SU-DHL-6 (cell line): ENCODE measurements at regions not wholly inside any gene's neighbourhood (a gene's known extent, or its start where the extent isn't known, plus 50 kb on each side); places are given as distances from the start of the nearest gene placed in this dataset.

Source experiments
- H2AFZ ChIP-seq: fragments of 200-600 bp; sonication (generic); 2 replicates; pipeline ENCODE4 v1.6.1; 2014; ENCODE audit warnings: low read depth, mild to moderate bottlenecking, moderate library complexity, mixed read lengths, antibody characterized with exemption, low read length; ENCODE audit not compliant: severe bottlenecking
- H3F3A ChIP-seq: fragments of 200-600 bp; shearing (Covaris generic); 2 replicates; pipeline ENCODE4 v1.6.0; 2016; ENCODE audit warnings: antibody characterized with exemption, mild to moderate bottlenecking; ENCODE audit not compliant: insufficient read depth
- H3K27ac ChIP-seq: fragments of 200-600 bp; sonication (generic); 2 replicates; pipeline ENCODE4 v1.5.1; 2016; ENCODE audit warnings: low read depth, mild to moderate bottlenecking, low read length, moderate library complexity, mixed read lengths
- H3K27me3 ChIP-seq: fragments of 200-600 bp; sonication (generic), shearing (Covaris generic); 2 replicates; pipeline ENCODE4 v1.6.0; 2014; ENCODE audit warnings: mild to moderate bottlenecking, low read length
- H3K36me3 ChIP-seq: fragments of 200-600 bp; sonication (generic); 2 replicates; pipeline ENCODE4 v1.6.1; 2014; ENCODE audit warnings: mild to moderate bottlenecking, low read length, mixed read lengths
- H3K4me2 ChIP-seq: fragments of 300-600, 200-600 bp; shearing (Covaris generic), sonication (generic); 2 replicates; pipeline ENCODE4 v1.6.0; 2014; ENCODE audit warnings: low read length, low read depth, mild to moderate bottlenecking; ENCODE audit not compliant: poor library complexity, severe bottlenecking
- H3K4me3 ChIP-seq: fragments of 200-600 bp; sonication (generic); 2 replicates; pipeline ENCODE4 v1.5.1; 2014; ENCODE audit warnings: antibody characterized with exemption, low read length, mild to moderate bottlenecking, mixed read lengths; ENCODE audit not compliant: insufficient read depth, poor library complexity, severe bottlenecking
- H3K79me2 ChIP-seq: fragments of 200-600 bp; sonication (generic); 2 replicates; pipeline ENCODE4 v1.6.1; 2014; ENCODE audit warnings: mild to moderate bottlenecking, low read length, moderate library complexity; ENCODE audit not compliant: insufficient read depth
- H3K9ac ChIP-seq: fragments of 200-600 bp; sonication (generic); 2 replicates; pipeline ENCODE4 v1.7.0; 2014; ENCODE audit warnings: mild to moderate bottlenecking, low read length
- H3K9me2 ChIP-seq: fragments of 200-600 bp; sonication (generic); replicated peaks from 2 replicates; pipeline ENCODE4 v1.6.1; 2014; ENCODE audit warnings: low read length; ENCODE audit not compliant: insufficient read depth
- H3K9me3 ChIP-seq: fragments of 200-600 bp; sonication (generic); 2 replicates; pipeline ENCODE4 v1.6.1; 2014; ENCODE audit warnings: low read length, mixed read lengths; ENCODE audit not compliant: insufficient read depth
- H4K20me1 ChIP-seq: fragments of 200-600 bp; sonication (generic); 2 replicates; pipeline ENCODE4 v1.6.1; 2014; ENCODE audit warnings: low read depth, mild to moderate bottlenecking, antibody characterized with exemption, low read length, moderate library complexity, mixed read lengths
- EZH2phosphoT487 ChIP-seq: fragments of 200-600 bp; sonication (generic), shearing (Covaris generic); conservative IDR thresholded peaks from 2 replicates; pipeline ENCODE4 v1.6.1; 2018; ENCODE audit warnings: mild to moderate bottlenecking, antibody characterized with exemption, low read length, moderate library complexity, mixed read lengths
- TF ChIP-seq, protein P1 (sequence below): fragments of 200-600 bp; sonication (generic); IDR thresholded peaks from one replicate; pipeline ENCODE4 v1.5.1; 2017; ENCODE audit warnings: antibody characterized with exemption, mild to moderate bottlenecking, low read length, moderate library complexity; ENCODE audit not compliant: insufficient read depth, poor library complexity, severe bottlenecking

DNA sequence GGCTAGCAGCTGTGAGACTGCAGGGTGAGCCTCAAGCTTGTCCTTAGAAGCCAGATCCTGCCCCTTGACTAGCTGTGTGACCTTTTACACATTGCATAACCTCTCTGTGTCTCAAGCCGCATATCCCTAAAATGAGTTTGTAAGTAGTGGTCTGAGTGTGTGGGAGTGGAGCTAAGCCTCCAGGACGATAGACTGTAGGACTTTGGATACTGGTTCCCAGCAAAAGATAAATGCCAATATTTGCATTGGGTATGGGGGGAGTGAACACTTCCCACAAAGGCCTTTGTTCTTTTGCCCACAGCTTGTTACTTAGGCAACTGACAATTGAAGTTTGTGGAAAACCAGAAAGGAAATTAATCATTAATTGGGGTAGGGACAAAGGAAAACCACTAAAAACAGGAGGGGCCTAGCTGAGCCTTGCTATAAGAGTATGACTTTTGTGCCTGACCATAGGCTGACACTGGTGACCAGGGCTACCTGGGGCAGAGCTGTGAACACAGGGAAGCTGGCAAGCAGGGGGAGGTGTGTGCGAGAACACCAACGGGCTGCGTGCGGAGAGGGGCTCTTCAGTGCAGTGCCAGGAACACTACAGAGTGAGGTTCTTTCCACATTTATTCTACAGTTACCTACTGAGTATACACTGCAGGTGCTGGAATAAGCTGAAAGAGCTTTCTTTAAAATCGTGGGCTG, 102.4 kb upstream of the ETV3 start:
- Histone ChIP-seq H3K27me3 (no peaks in the 10 kb centered on the region), H3K27ac (no peak overlapping the region), H4K20me1 (no peaks in the 10 kb centered on the region), H3K36me3 (no peaks in the 10 kb centered on the region), H3K79me2 (no peaks in the 10 kb centered on the region), H3K4me2 (no peak overlapping the region), H3K9ac (no peak overlapping the region), H3K9me2 (no peaks in the 10 kb centered on the region), H2AFZ (no peak overlapping the region), H3K9me3 (no peaks in the 10 kb centered on the region), H3K4me3 (no peak overlapping the region), H3F3A (no peaks in the 10 kb centered on the region)
- no peak for TF ChIP-seq EZH2phosphoT487
- TF ChIP-seq, protein P1, sequence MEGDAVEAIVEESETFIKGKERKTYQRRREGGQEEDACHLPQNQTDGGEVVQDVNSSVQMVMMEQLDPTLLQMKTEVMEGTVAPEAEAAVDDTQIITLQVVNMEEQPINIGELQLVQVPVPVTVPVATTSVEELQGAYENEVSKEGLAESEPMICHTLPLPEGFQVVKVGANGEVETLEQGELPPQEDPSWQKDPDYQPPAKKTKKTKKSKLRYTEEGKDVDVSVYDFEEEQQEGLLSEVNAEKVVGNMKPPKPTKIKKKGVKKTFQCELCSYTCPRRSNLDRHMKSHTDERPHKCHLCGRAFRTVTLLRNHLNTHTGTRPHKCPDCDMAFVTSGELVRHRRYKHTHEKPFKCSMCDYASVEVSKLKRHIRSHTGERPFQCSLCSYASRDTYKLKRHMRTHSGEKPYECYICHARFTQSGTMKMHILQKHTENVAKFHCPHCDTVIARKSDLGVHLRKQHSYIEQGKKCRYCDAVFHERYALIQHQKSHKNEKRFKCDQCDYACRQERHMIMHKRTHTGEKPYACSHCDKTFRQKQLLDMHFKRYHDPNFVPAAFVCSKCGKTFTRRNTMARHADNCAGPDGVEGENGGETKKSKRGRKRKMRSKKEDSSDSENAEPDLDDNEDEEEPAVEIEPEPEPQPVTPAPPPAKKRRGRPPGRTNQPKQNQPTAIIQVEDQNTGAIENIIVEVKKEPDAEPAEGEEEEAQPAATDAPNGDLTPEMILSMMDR, result no peak

DNA sequence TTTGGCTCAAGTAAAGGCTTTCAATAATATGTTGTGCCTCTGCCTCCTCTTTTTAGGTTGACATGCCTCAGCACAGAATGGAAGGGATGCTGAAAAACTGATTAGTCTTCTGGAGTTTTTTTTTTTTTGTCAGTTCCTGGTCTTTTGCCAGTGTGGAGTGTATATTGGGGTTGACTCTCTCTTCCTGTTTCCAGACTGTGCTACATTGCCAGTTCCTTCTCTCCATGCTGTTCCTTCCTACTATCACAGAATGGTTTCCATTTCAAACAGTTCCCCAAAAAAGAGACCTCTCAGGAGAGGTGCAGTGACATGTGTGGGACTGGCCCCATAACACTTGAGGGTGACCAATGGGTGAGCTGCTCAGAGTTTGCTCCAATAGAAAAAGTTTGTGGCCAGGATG, 101.7 kb upstream of the ETV3 start:
- no peaks in the 10 kb centered on the region for H3K27me3 ChIP-seq
- no peak overlapping the region for H3K9ac ChIP-seq
- no peak overlapping the region for H3K27ac ChIP-seq
- no peaks in the 10 kb centered on the region for H3K36me3 ChIP-seq
- H3K79me2 ChIP-seq, result no peaks in the 10 kb centered on the region
- no peaks in the 10 kb centered on the region for H3K9me2 ChIP-seq
- H3F3A ChIP-seq, result no peaks in the 10 kb centered on the region
- TF ChIP-seq EZH2phosphoT487, result no peak
- TF ChIP-seq, protein P1, result no peak
- no peak overlapping the region for H2AFZ ChIP-seq
- H3K4me2 ChIP-seq, result no peak overlapping the region
- no peak overlapping the region for H3K4me3 ChIP-seq
- no peaks in the 10 kb centered on the region for H3K9me3 ChIP-seq
- no peaks in the 10 kb centered on the region for H4K20me1 ChIP-seq

DNA sequence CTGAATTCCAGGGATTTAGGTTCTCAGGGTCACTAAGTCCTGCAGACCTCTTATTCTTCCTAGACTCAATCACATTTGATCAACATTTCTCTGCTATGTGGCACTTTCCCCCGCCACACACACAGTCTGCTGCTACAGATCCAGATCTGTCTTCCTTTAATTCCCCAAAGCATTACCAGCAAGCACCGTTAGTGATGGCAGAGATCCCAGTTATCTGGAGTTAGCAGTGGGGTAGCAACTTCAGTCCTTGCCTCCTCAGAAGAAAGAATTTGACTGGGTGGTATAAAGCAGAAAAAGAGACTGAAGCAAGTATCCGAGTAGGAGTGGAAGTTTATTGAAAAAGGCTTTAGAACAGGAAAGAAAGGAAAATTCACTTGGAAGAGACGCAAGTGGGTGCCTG, 100.4 kb upstream of the ETV3 start:
- Histone ChIP-seq H3F3A (no peaks in the 10 kb centered on the region), H3K4me3 (no peak overlapping the region), H3K9me3 (no peaks in the 10 kb centered on the region), H3K27me3 (no peaks in the 10 kb centered on the region), H3K9ac (no peak overlapping the region), H3K36me3 (no peaks in the 10 kb centered on the region), H4K20me1 (no peaks in the 10 kb centered on the region), H3K4me2 (no peak overlapping the region), H3K27ac (no peak overlapping the region), H2AFZ (no peak overlapping the region), H3K79me2 (no peaks in the 10 kb centered on the region), H3K9me2 (no peaks in the 10 kb centered on the region)
- no peak for TF ChIP-seq EZH2phosphoT487
- TF ChIP-seq, protein P1, result no peak
